ENCODE measurements at regions not wholly inside any gene's neighbourhood (a gene's known extent, or its start where the extent isn't known, plus 50 kb on each side); places are given as distances from the start of the nearest gene placed in this dataset.

DNA sequence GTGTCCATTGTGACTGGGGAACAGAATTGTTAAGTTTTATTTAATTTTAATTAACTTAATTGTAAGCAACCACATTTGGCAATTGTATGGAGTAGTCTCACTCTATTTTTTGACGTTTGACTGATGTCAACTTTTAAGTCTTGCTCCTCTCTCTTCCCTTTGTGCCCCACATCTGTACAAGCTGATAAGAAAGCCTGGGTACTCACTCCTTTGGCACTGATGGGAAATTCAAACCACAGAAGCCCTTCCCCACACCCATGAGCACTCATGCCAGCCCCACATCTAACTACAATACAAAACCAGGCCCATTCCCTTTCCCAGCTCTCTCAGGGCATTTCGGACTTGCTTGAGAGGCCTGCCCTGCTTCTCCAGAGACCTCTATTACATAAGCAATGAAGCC is 451.5 kb upstream of the KIF2A start:
- TF ChIP-seq, protein P1, sequence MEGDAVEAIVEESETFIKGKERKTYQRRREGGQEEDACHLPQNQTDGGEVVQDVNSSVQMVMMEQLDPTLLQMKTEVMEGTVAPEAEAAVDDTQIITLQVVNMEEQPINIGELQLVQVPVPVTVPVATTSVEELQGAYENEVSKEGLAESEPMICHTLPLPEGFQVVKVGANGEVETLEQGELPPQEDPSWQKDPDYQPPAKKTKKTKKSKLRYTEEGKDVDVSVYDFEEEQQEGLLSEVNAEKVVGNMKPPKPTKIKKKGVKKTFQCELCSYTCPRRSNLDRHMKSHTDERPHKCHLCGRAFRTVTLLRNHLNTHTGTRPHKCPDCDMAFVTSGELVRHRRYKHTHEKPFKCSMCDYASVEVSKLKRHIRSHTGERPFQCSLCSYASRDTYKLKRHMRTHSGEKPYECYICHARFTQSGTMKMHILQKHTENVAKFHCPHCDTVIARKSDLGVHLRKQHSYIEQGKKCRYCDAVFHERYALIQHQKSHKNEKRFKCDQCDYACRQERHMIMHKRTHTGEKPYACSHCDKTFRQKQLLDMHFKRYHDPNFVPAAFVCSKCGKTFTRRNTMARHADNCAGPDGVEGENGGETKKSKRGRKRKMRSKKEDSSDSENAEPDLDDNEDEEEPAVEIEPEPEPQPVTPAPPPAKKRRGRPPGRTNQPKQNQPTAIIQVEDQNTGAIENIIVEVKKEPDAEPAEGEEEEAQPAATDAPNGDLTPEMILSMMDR (IDR thresholded peaks at IDR 0.05): no peak
- no peak for TF ChIP-seq POLR2A (IDR thresholded peaks at IDR 0.05)
